Osteoblast (primary cell): ENCODE measurements at regions not wholly inside any gene's neighbourhood (a gene's known extent, or its start where the extent isn't known, plus 50 kb on each side); places are given as distances from the start of the nearest gene placed in this dataset.
"Not testable (repeated sequence)": the region's sequence is repeated elsewhere in the genome, so short reads cannot be mapped to it uniquely, and the experiment has no call there.

ENCODE experiments used
- DNase-seq: peaks from one replicate; pipeline ENCODE4 v3.0.0; 2011; ENCODE audit warnings: low spot score, mixed read lengths; ENCODE audit not compliant: insufficient read length; ENCODE audit errors: missing footprints
- H2AFZ ChIP-seq: 2 replicates; pipeline ENCODE4 v1.6.0; 2011; ENCODE audit warnings: mild to moderate bottlenecking, low read length
- H3K27ac ChIP-seq: 2 replicates; pipeline ENCODE4 v1.5.1; 2011; ENCODE audit warnings: mild to moderate bottlenecking, low read depth, low read length, moderate library complexity
- H3K27me3 ChIP-seq: 2 replicates; pipeline ENCODE4 v1.6.0; 2012; ENCODE audit warnings: mild to moderate bottlenecking, control low read depth, inconsistent platforms, low read length, moderate library complexity; ENCODE audit not compliant: insufficient read depth
- H3K36me3 ChIP-seq: 2 replicates; pipeline ENCODE4 v1.5.1; 2011; ENCODE audit warnings: mild to moderate bottlenecking, low read length, control low read depth, moderate library complexity; ENCODE audit not compliant: insufficient read depth
- H3K4me1 ChIP-seq: 2 replicates; pipeline ENCODE4 v1.5.1; 2011; ENCODE audit warnings: mild to moderate bottlenecking, low read length, control low read depth, moderate library complexity; ENCODE audit not compliant: insufficient read depth
- H3K4me2 ChIP-seq: 2 replicates; pipeline ENCODE4 v1.6.0; 2011; ENCODE audit warnings: mild to moderate bottlenecking, low read length; ENCODE audit not compliant: insufficient read depth
- H3K4me3 ChIP-seq: fragments of 200-600 bp; sonication (generic); 3 replicates; pipeline ENCODE4 v1.5.1; 2012; ENCODE audit warnings: mild to moderate bottlenecking, low read length, inconsistent platforms; ENCODE audit not compliant: insufficient read depth
- H3K79me2 ChIP-seq: 2 replicates; pipeline ENCODE4 v1.6.0; 2012; ENCODE audit warnings: mild to moderate bottlenecking, low read length, control low read depth, inconsistent platforms; ENCODE audit not compliant: insufficient read depth
- H3K9me3 ChIP-seq: 2 replicates; pipeline ENCODE4 v1.5.1; 2011; ENCODE audit warnings: low read depth, low read length, control low read depth
- H4K20me1 ChIP-seq: 2 replicates; pipeline ENCODE4 v1.6.0; 2012; ENCODE audit warnings: mild to moderate bottlenecking, low read length, control low read depth; ENCODE audit not compliant: insufficient read depth
- CTCF ChIP-seq: IDR thresholded peaks from 2 replicates; pipeline ENCODE4 v1.5.1; 2011; ENCODE audit warnings: mild to moderate bottlenecking, low read depth, low read length, moderate library complexity; ENCODE audit errors: extremely low read depth

GRCh38 chr20:30164389-30164788 is 1093.1 kb upstream of the DEFB115 start:
- not testable (repeated sequence) for H3K4me1 ChIP-seq, H3K4me2 ChIP-seq, H3K9me3 ChIP-seq, DNase-seq, H3K27ac ChIP-seq, H4K20me1 ChIP-seq, H3K79me2 ChIP-seq, H2AFZ ChIP-seq, H3K27me3 ChIP-seq, H3K36me3 ChIP-seq, H3K4me3 ChIP-seq

GRCh38 chr20:30167540-30167939 is 1089.9 kb upstream of the DEFB115 start:
- Histone ChIP-seq H3K36me3 (no peaks in the 10 kb centered on the region), H3K9me3 (no peaks in the 10 kb centered on the region), H3K4me3 (no peak overlapping the region)

GRCh38 chr20:30168025-30168799 is 1089.3 kb upstream of the DEFB115 start:
- Histone ChIP-seq H2AFZ (no peak overlapping the region), H3K79me2 (no peaks in the 10 kb centered on the region), H3K9me3 (no peaks in the 10 kb centered on the region), H3K4me2 (no peak overlapping the region), H3K4me3 (no peak overlapping the region), H3K27ac (no peak overlapping the region), H3K27me3 (no peaks in the 10 kb centered on the region), H3K4me1 (no peaks in the 10 kb centered on the region), H4K20me1 (no peaks in the 10 kb centered on the region), H3K36me3 (no peaks in the 10 kb centered on the region)
- no peak for DNase-seq
- TF ChIP-seq CTCF = no peak

More at GRCh38 chr20:30167540-30167939, 1089.9 kb upstream of the DEFB115 start:
- no peaks in the 10 kb centered on the region for H3K79me2 ChIP-seq
- no peak overlapping the region for H3K27ac ChIP-seq
- no peaks in the 10 kb centered on the region for H3K27me3 ChIP-seq
- TF ChIP-seq CTCF = no peak
- H4K20me1 ChIP-seq = no peaks in the 10 kb centered on the region
- no peak for DNase-seq
- H3K4me1 ChIP-seq = no peaks in the 10 kb centered on the region
- no peak overlapping the region for H2AFZ ChIP-seq
- H3K4me2 ChIP-seq = no peak overlapping the region

- no peak overlapping the region for H2AFZ ChIP-seq
These were observed 1088.7 kb upstream of the DEFB115 start for GRCh38 chr20:30168800-30169138.

More at GRCh38 chr20:30168800-30169138, 1088.7 kb upstream of the DEFB115 start:
- no peak for TF ChIP-seq CTCF
- H3K4me3 ChIP-seq = no peak overlapping the region
- H4K20me1 ChIP-seq = no peaks in the 10 kb centered on the region
- H3K4me2 ChIP-seq = no peak overlapping the region
- no peaks in the 10 kb centered on the region for H3K9me3 ChIP-seq
- no peaks in the 10 kb centered on the region for H3K79me2 ChIP-seq
- DNase-seq = no peak
- H3K36me3 ChIP-seq = no peaks in the 10 kb centered on the region
- no peak overlapping the region for H3K27ac ChIP-seq
- no peaks in the 10 kb centered on the region for H3K4me1 ChIP-seq
- H3K27me3 ChIP-seq = no peaks in the 10 kb centered on the region
